ENCODE measurements at regions not wholly inside any gene's neighbourhood (a gene's known extent, or its start where the extent isn't known, plus 50 kb on each side); places are given as distances from the start of the nearest gene placed in this dataset.

DNA sequence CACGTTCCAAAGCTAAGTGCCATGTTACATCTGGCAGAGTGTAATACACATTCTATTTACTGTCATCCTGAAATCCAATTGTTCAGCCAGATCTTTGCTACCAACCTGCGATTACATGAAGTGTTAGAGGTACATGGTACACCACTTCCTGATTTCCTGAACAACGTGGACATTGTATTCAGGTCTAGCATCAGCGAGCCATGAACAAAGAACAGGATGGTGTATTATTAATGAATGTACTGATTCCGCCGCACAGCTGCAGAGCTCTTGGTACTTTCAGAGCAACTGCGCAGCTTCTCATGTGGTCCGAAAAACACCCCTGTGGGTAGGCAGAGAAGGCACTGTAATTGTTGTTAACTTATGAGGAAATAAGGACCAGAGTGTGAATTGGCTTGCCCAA is 511.4 kb downstream of the AJAP1 start:
- no peak for TF ChIP-seq EZH2phosphoT487 (IDR thresholded peaks at IDR 0.05)
- TF ChIP-seq, protein P1, sequence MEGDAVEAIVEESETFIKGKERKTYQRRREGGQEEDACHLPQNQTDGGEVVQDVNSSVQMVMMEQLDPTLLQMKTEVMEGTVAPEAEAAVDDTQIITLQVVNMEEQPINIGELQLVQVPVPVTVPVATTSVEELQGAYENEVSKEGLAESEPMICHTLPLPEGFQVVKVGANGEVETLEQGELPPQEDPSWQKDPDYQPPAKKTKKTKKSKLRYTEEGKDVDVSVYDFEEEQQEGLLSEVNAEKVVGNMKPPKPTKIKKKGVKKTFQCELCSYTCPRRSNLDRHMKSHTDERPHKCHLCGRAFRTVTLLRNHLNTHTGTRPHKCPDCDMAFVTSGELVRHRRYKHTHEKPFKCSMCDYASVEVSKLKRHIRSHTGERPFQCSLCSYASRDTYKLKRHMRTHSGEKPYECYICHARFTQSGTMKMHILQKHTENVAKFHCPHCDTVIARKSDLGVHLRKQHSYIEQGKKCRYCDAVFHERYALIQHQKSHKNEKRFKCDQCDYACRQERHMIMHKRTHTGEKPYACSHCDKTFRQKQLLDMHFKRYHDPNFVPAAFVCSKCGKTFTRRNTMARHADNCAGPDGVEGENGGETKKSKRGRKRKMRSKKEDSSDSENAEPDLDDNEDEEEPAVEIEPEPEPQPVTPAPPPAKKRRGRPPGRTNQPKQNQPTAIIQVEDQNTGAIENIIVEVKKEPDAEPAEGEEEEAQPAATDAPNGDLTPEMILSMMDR (IDR thresholded peaks at IDR 0.05) = no peak
- TF ChIP-seq EZH2 (IDR thresholded peaks at IDR 0.05) = no peak

All from neural progenitor cell (in vitro differentiated cells).